Neural progenitor cell (in vitro differentiated cells): ENCODE measurements at regions not wholly inside any gene's neighbourhood (a gene's known extent, or its start where the extent isn't known, plus 50 kb on each side); places are given as distances from the start of the nearest gene placed in this dataset.

Experiments
- EZH2 ChIP-seq: fragments of 200-600 bp; sonication (generic); IDR thresholded peaks from 2 replicates; pipeline ENCODE4 v1.6.1; 2017; ENCODE audit warnings: antibody characterized with exemption, mild to moderate bottlenecking, moderate library complexity
- TF ChIP-seq, protein P1 (sequence below): fragments of 200-600 bp; sonication (generic); IDR thresholded peaks from 2 replicates; pipeline ENCODE4 v1.5.1; 2017; ENCODE audit warnings: antibody characterized with exemption, mild to moderate bottlenecking

DNA sequence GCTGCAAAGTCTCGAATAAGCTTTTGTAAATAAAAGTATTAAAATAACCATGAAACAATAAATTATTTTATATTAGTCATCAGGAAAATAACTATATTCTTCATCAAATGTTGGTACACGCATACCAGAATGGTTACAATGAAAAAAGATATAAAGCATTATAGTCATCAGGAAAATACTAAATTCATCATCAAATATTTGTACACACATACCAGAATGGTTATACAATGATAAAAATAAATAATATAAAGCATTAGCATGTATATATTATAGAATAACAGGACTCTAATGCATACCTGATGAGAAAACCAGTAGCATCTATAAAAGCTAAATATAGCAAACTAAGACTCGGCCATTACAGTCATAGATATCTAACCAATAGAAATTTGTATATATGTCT is 202.9 kb downstream of the TRAM1L1 start:
- TF ChIP-seq, protein P1, sequence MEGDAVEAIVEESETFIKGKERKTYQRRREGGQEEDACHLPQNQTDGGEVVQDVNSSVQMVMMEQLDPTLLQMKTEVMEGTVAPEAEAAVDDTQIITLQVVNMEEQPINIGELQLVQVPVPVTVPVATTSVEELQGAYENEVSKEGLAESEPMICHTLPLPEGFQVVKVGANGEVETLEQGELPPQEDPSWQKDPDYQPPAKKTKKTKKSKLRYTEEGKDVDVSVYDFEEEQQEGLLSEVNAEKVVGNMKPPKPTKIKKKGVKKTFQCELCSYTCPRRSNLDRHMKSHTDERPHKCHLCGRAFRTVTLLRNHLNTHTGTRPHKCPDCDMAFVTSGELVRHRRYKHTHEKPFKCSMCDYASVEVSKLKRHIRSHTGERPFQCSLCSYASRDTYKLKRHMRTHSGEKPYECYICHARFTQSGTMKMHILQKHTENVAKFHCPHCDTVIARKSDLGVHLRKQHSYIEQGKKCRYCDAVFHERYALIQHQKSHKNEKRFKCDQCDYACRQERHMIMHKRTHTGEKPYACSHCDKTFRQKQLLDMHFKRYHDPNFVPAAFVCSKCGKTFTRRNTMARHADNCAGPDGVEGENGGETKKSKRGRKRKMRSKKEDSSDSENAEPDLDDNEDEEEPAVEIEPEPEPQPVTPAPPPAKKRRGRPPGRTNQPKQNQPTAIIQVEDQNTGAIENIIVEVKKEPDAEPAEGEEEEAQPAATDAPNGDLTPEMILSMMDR, result no peak
- no peak for TF ChIP-seq EZH2
